Large intestine (tissue), 3 donors: ENCODE measurements at regions not wholly inside any gene's neighbourhood (a gene's known extent, or its start where the extent isn't known, plus 50 kb on each side); places are given as distances from the start of the nearest gene placed in this dataset.
A peak's percentile ranks its signal among the peaks of the same experiment; 100 is the strongest.

Experiments
- DNase-seq, 2 donors: peaks; one replicate each; pipeline versions ENCODE4 v3.0.0 to v3.0.0-alpha.2; 2013
- H3K27ac ChIP-seq: one replicate; pipeline ENCODE4 v1.5.1; 2013; ENCODE audit warnings: low read length
- H3K27me3 ChIP-seq: 2 replicates; pipeline ENCODE4 v1.6.1; 2013; ENCODE audit warnings: low read length; ENCODE audit not compliant: control insufficient read depth, insufficient read depth
- H3K36me3 ChIP-seq: 2 replicates; pipeline ENCODE4 v1.6.1; 2013; ENCODE audit warnings: low read length; ENCODE audit not compliant: control insufficient read depth, insufficient read depth
- H3K4me1 ChIP-seq: one replicate; pipeline ENCODE4 v1.6.1; 2013; ENCODE audit warnings: low read length; ENCODE audit not compliant: control insufficient read depth, insufficient read depth
- H3K4me3 ChIP-seq: one replicate; pipeline ENCODE4 v1.5.1; 2013; ENCODE audit warnings: low read length
- H3K9me3 ChIP-seq: one replicate; pipeline ENCODE4 v1.6.1; 2013; ENCODE audit warnings: mild to moderate bottlenecking, low read depth, low read length, moderate library complexity; ENCODE audit not compliant: control insufficient read depth
- WGBS: methylation state at CpG from one replicate; pipeline ENCODE4 v1.1.5; 2013; ENCODE audit warnings: low lambda C conversion rate; ENCODE audit not compliant: insufficient coverage; 5-methylcytosine and 5-hydroxymethylcytosine counted together

DNA sequence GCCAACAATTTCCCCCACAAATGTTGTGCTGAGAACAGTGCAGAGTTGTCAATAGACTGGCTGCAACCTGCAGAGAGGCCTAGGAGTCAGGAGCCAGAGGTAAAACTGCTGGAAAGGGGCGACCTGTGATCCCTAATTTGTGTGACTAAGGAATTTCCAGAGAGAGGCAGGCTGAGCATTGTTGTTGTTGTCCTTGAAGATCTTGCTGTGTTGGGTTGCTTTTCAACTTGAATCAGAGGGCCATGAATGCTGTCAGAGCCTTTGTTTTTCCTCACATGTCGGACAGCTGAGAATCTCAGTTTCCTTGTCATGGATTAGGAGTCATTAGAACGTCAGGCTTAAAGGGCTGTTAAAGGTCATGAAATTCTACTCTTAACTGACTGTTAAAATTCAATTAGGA is 134.6 kb upstream of the ASTN2 start:
- no peaks in the 10 kb centered on the region for H3K36me3 ChIP-seq
- no peaks in the 10 kb centered on the region for H3K9me3 ChIP-seq
- H3K4me3 ChIP-seq = no peak overlapping the region
- no CpG with 5 or more reads among the region's 3 CpGs for WGBS
- no peak overlapping the region for H3K27ac ChIP-seq
- H3K27me3 ChIP-seq = no peaks in the 10 kb centered on the region
- no peaks in the 10 kb centered on the region for H3K4me1 ChIP-seq
- no peak for DNase-seq

DNA sequence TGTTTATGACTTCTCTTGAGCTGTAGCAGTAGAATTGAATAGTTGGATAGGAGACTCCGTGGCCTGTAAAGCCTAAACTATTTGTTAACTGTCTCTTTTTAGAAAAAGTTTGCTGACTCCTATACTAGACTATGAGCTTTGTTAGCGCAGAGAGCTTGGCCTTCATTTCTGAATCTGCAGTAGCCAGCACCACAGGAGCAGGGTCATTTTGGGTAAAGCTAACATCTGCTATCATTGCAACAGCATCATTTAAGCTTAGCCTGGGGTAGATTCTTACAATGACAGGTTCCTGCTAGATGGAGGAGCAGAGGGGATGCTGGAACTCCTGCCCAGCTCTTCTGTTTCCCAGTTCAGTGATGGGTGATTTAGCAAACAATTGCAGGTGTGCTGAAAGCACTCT is 133.7 kb upstream of the ASTN2 start:
- Histone ChIP-seq H3K36me3 (no peaks in the 10 kb centered on the region), H3K9me3 (no peaks in the 10 kb centered on the region), H3K27ac (no peak overlapping the region), H3K4me3 (no peak overlapping the region), H3K27me3 (no peaks in the 10 kb centered on the region), H3K4me1 (no peaks in the 10 kb centered on the region)
- no CpG with 5 or more reads among the region's 2 CpGs for WGBS
- DNase-seq = no peak

- Histone ChIP-seq H3K4me1 (no peaks in the 10 kb centered on the region), H3K36me3 (no peaks in the 10 kb centered on the region), H3K27me3 (no peaks in the 10 kb centered on the region), H3K27ac (no peak overlapping the region), H3K4me3 (no peak overlapping the region), H3K9me3 (no peaks in the 10 kb centered on the region)
- 100% methylated on average over 1 of the region's 3 CpGs for WGBS
- DNase-seq = no peak
Measured at GRCh38 chr9:117547904-117548303, 133.0 kb upstream of the ASTN2 start.

DNA sequence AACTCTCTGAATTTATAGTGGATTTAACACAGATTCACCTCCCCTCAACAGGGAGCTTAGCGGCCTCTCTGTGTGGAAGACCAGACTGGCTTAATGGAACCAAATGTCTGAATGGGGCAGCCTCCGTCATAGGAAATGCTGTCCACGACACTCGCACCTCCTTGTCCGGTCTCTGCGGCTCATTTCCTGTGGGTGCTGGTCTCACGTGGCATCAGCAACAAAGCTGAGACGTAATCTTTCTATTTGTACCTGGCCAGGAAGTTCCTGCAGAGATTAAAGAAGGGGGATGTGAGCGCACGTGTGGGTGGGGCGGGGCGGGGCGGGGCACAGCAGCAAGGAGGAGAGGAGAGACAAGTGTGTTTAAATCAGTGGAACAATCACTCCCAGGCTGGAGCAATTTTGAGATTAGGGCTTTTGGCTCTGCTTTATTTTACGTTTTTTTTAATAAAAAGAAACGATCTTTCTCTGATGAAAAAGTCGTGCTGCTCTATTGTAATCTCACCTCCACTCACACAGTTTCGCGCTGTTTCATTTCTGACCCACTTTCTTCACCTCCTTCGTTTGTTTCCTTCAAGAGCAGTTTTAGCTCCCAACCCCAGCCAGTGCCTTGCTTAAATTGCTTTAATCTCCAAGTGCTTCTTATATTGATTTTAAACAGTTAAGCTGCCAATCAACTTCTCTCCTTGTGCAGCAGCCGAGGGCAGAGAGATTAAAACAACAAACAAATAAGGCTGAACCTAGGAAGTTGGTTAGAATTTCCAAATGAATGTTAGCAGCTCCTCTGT is 132.2 kb upstream of the ASTN2 start:
- WGBS = 20% methylated on average over 2 of the region's 20 CpGs
- peak; percentile 58 to 81 for DNase-seq
- Histone ChIP-seq H3K27me3 (no peaks in the 10 kb centered on the region), H3K36me3 (no peaks in the 10 kb centered on the region), H3K9me3 (no peaks in the 10 kb centered on the region), H3K27ac (no peak overlapping the region), H3K4me3 (peak overlapping the region; percentile 5), H3K4me1 (no peaks in the 10 kb centered on the region)

GRCh38 chr9:117545846-117546245 is 131.0 kb upstream of the ASTN2 start:
- Histone ChIP-seq H3K36me3 (no peaks in the 10 kb centered on the region), H3K4me1 (no peaks in the 10 kb centered on the region), H3K27me3 (no peaks in the 10 kb centered on the region), H3K4me3 (no peak overlapping the region), H3K27ac (no peak overlapping the region), H3K9me3 (no peaks in the 10 kb centered on the region)
- no peak for DNase-seq
- WGBS = 86% methylated on average over 1 of the region's 1 CpG

- Histone ChIP-seq H3K36me3 (no peaks in the 10 kb centered on the region), H3K27ac (no peak overlapping the region), H3K4me3 (no peak overlapping the region), H3K27me3 (no peaks in the 10 kb centered on the region), H3K4me1 (no peaks in the 10 kb centered on the region), H3K9me3 (no peaks in the 10 kb centered on the region)
- DNase-seq = no peak
- 83% methylated on average over 1 of the region's 2 CpGs for WGBS
Measured at GRCh38 chr9:117543089-117543488, 128.2 kb upstream of the ASTN2 start.

DNA sequence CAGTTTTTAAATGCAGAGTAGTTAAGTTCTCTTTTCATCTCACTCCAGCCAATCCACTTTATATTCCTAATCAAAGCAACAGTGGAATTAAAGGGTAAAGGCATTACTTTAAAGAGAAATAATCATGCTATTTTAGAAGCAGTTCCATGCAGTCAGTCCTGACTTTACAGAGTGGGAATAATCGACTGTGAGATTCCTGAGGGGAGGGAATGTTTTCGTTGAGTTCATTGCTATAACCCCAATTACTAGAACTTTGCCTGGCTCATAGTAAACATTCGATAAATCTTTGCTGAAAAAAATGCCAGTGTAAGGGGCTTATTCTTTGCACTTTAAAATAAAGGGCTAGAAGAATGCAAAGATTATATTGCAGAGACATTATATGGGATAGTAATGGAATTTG is 127.2 kb upstream of the ASTN2 start:
- no peaks in the 10 kb centered on the region for H3K9me3 ChIP-seq
- H3K27me3 ChIP-seq = no peaks in the 10 kb centered on the region
- DNase-seq = no peak
- no CpG with 5 or more reads among the region's 3 CpGs for WGBS
- H3K27ac ChIP-seq = no peak overlapping the region
- no peak overlapping the region for H3K4me3 ChIP-seq
- H3K36me3 ChIP-seq = no peaks in the 10 kb centered on the region
- no peaks in the 10 kb centered on the region for H3K4me1 ChIP-seq

GRCh38 chr9:117541181-117541580 is 126.3 kb upstream of the ASTN2 start:
- H3K9me3 ChIP-seq = no peaks in the 10 kb centered on the region
- no peak for DNase-seq
- WGBS = 93% methylated on average over 7 of the region's 8 CpGs
- no peaks in the 10 kb centered on the region for H3K27me3 ChIP-seq
- H3K27ac ChIP-seq = no peak overlapping the region
- H3K4me1 ChIP-seq = no peaks in the 10 kb centered on the region
- no peaks in the 10 kb centered on the region for H3K36me3 ChIP-seq
- no peak overlapping the region for H3K4me3 ChIP-seq

DNA sequence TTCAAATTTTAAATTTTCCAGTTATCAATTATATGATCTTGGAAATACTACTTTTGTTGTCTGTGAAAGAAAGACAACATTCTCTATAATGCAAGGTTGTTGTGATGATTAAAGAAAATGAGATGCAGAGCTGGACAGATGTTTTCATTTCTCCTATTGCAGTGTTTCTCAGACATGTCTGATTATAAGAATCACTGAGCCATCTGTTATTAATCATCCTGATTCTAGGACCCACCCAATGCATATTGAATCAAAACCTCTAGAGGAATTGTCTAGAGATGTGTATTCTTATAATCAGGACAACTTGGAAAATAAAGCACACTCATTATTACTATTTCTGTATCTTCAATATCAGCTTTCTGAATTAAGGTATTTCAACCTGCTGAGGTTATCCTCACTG is 121.1 kb upstream of the ASTN2 start:
- Histone ChIP-seq H3K36me3 (no peaks in the 10 kb centered on the region), H3K4me3 (no peak overlapping the region), H3K4me1 (no peaks in the 10 kb centered on the region), H3K9me3 (no peaks in the 10 kb centered on the region), H3K27ac (no peak overlapping the region), H3K27me3 (no peaks in the 10 kb centered on the region)
- DNase-seq = no peak

GRCh38 chr9:117535434-117535833 is 120.6 kb upstream of the ASTN2 start:
- Histone ChIP-seq H3K36me3 (no peaks in the 10 kb centered on the region), H3K4me3 (no peak overlapping the region), H3K27ac (no peak overlapping the region), H3K4me1 (no peaks in the 10 kb centered on the region), H3K9me3 (no peaks in the 10 kb centered on the region), H3K27me3 (no peaks in the 10 kb centered on the region)
- peak in 1 of 2 donors; percentile 22 for DNase-seq
- WGBS = no CpG with 5 or more reads among the region's 3 CpGs

DNA sequence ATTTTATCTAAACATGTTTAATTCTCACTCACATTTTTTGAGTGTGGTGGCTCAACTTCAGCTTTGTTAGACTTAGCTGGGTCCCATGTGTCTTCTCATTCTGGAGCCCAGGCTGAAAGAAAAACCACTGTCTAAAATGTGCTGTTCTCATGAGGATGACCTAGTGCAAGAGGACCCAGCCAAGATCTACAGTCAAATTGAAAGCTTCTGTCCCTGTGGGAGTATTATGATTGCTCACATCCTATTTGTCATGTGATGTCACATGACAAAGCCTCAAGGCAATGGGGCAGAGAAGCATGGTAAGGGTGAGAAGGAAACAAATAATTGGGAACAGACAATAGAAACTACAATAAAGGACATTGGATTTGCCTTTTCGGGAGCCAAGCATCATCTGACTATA is 113.4 kb upstream of the ASTN2 start:
- H3K9me3 ChIP-seq = no peaks in the 10 kb centered on the region
- no peak overlapping the region for H3K4me3 ChIP-seq
- no peaks in the 10 kb centered on the region for H3K4me1 ChIP-seq
- no peaks in the 10 kb centered on the region for H3K36me3 ChIP-seq
- H3K27ac ChIP-seq = no peak overlapping the region
- H3K27me3 ChIP-seq = no peaks in the 10 kb centered on the region
- no CpG with 5 or more reads among the region's 1 CpG for WGBS
- DNase-seq = no peak
